Lung (tissue), 11 donors: ENCODE measurements at regions not wholly inside any gene's neighbourhood (a gene's known extent, or its start where the extent isn't known, plus 50 kb on each side); places are given as distances from the start of the nearest gene placed in this dataset.

Source experiments
- ATAC-seq: fragments of 200-7000 bp; cut with Tn5 transposase; one replicate; pipeline ENCODE4 v1.9.1; 2020; ENCODE audit warnings: moderate number of reproducible peaks; ENCODE audit not compliant: insufficient read depth, low FRiP score
- DNase-seq, 3 donors: peaks; one replicate each; pipeline ENCODE4 v3.0.0-alpha.2; 2013 to 2017
- H3K27ac ChIP-seq, 2 donors: one replicate each; pipeline ENCODE4 v1.5.1; 2013; ENCODE audit warnings: mild to moderate bottlenecking in 2 of 2, moderate library complexity in 2 of 2, control low read depth in 1 of 2, inconsistent platforms in 1 of 2, low read depth in 1 of 2, low read length in 1 of 2
- H3K27me3 ChIP-seq, 3 donors: one replicate each; pipeline ENCODE4 v1.5.1; 2013; ENCODE audit warnings: low read length in 2 of 3; ENCODE audit not compliant: control insufficient read depth in 3 of 3, insufficient read depth in 3 of 3
- H3K36me3 ChIP-seq, 4 donors: one replicate each; pipeline ENCODE4 v1.5.1; 2013; ENCODE audit warnings: low read length in 4 of 4, mild to moderate bottlenecking in 1 of 4, moderate library complexity in 1 of 4; ENCODE audit not compliant: control insufficient read depth in 4 of 4, insufficient read depth in 4 of 4
- H3K4me1 ChIP-seq, 5 donors: one replicate each; pipeline ENCODE4 v1.5.1; 2013; ENCODE audit warnings: low read length in 5 of 5, mild to moderate bottlenecking in 2 of 5, moderate library complexity in 1 of 5; ENCODE audit not compliant: control insufficient read depth in 5 of 5, insufficient read depth in 5 of 5
- H3K4me3 ChIP-seq: one replicate; pipeline ENCODE4 v1.5.1; 2013; ENCODE audit warnings: mild to moderate bottlenecking, control low read depth, moderate library complexity
- H3K9ac ChIP-seq, 2 donors: one replicate each; pipeline ENCODE4 v1.5.1; 2013; ENCODE audit warnings: low read length in 2 of 2, control low read depth in 1 of 2; ENCODE audit not compliant: insufficient read depth in 1 of 2
- H3K9me3 ChIP-seq, 4 donors: one replicate each; pipeline ENCODE4 v1.5.1; 2013; ENCODE audit warnings: low read length in 3 of 4, mild to moderate bottlenecking in 1 of 4, moderate library complexity in 1 of 4; ENCODE audit not compliant: control insufficient read depth in 4 of 4, insufficient read depth in 3 of 4
- WGBS, 2 donors: extraction: QIAGEN DNeasy Blood & Tissue Kit; methylation state at CpG; one replicate each; pipeline ENCODE4 v1.1.7; 2013; 5-methylcytosine and 5-hydroxymethylcytosine counted together
- TF ChIP-seq, protein P1 (sequence below): IDR thresholded peaks from 2 replicates; pipeline ENCODE4 v1.5.1; 2012; ENCODE audit warnings: mild to moderate bottlenecking; ENCODE audit errors: control extremely low read depth, extremely low read depth
- donor health status: control.
- donor health status: control.
- donor health status: Bipolar disorder and iron deficiency.
- donor health status: healthy.
- donor health status: DM: yes; HTN: yes; CAD: no.

GRCh38 chr1:94745742-94746141 is 74.4 kb upstream of the SLC44A3 start:
- Histone ChIP-seq H3K36me3 (no peaks in the 10 kb centered on the region), H3K9me3 (peaks cover 0 to 4% (median 1%) of the 10 kb centered on the region in 4 donors), H3K4me1 (peaks cover 0 to 8% (median 0%) of the 10 kb centered on the region in 5 donors), H3K4me3 (no peak overlapping the region), H3K27me3 (no peaks in the 10 kb centered on the region), H3K27ac (no peak overlapping the region), H3K9ac (no peak overlapping the region)
- TF ChIP-seq, protein P1, sequence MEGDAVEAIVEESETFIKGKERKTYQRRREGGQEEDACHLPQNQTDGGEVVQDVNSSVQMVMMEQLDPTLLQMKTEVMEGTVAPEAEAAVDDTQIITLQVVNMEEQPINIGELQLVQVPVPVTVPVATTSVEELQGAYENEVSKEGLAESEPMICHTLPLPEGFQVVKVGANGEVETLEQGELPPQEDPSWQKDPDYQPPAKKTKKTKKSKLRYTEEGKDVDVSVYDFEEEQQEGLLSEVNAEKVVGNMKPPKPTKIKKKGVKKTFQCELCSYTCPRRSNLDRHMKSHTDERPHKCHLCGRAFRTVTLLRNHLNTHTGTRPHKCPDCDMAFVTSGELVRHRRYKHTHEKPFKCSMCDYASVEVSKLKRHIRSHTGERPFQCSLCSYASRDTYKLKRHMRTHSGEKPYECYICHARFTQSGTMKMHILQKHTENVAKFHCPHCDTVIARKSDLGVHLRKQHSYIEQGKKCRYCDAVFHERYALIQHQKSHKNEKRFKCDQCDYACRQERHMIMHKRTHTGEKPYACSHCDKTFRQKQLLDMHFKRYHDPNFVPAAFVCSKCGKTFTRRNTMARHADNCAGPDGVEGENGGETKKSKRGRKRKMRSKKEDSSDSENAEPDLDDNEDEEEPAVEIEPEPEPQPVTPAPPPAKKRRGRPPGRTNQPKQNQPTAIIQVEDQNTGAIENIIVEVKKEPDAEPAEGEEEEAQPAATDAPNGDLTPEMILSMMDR = no peak
- ATAC-seq (no peak), DNase-seq (no peak)

GRCh38 chr1:94743862-94744261 is 76.3 kb upstream of the SLC44A3 start:
- peak in 2 of 3 donors; percentile 34 to 56 for DNase-seq
- H3K36me3 ChIP-seq = no peaks in the 10 kb centered on the region
- 67 to 73% methylated on average over 1 of the region's 1 CpG for WGBS, 2 donors
- peaks cover 0 to 11% (median 0%) of the 10 kb centered on the region in 5 donors for H3K4me1 ChIP-seq
- no peaks in the 10 kb centered on the region for H3K27me3 ChIP-seq
- TF ChIP-seq, protein P1 = no peak
- H3K4me3 ChIP-seq = no peak overlapping the region
- ATAC-seq = no peak
- peaks cover 0 to 3% (median 0%) of the 10 kb centered on the region in 4 donors for H3K9me3 ChIP-seq
- no peak overlapping the region for H3K27ac ChIP-seq
- H3K9ac ChIP-seq = no peak overlapping the region

GRCh38 chr1:94741996-94742395 is 78.2 kb upstream of the SLC44A3 start:
- WGBS, 2 donors = 95 to 97% methylated on average over 2 of the region's 2 CpGs
- ATAC-seq = no peak
- H3K27ac ChIP-seq = no peak overlapping the region
- H3K9me3 ChIP-seq = peaks cover 0 to 2% (median 0%) of the 10 kb centered on the region in 4 donors
- no peak for DNase-seq
- H3K4me3 ChIP-seq = no peak overlapping the region
- H3K9ac ChIP-seq = no peak overlapping the region
- TF ChIP-seq, protein P1 = no peak
- H3K4me1 ChIP-seq = peaks cover 0 to 7% (median 0%) of the 10 kb centered on the region in 5 donors
- no peaks in the 10 kb centered on the region for H3K36me3 ChIP-seq
- no peaks in the 10 kb centered on the region for H3K27me3 ChIP-seq

- TF ChIP-seq, protein P1 = no peak
These were observed 78.6 kb upstream of the SLC44A3 start for GRCh38 chr1:94741510-94741909.

More at GRCh38 chr1:94741510-94741909, 78.6 kb upstream of the SLC44A3 start:
- Histone ChIP-seq H3K4me1 (peaks cover 0 to 5% (median 0%) of the 10 kb centered on the region in 5 donors), H3K9ac (no peak overlapping the region), H3K4me3 (no peak overlapping the region), H3K27me3 (no peaks in the 10 kb centered on the region), H3K27ac (no peak overlapping the region), H3K9me3 (no peaks in the 10 kb centered on the region), H3K36me3 (no peaks in the 10 kb centered on the region)
- DNase-seq (no peak), ATAC-seq (no peak)
- WGBS, 2 donors = 17 to 47% methylated on average over 2 of the region's 2 CpGs
